Hippocampal formation (tissue), 2 donors: ENCODE measurements at regions not wholly inside any gene's neighbourhood (a gene's known extent, or its start where the extent isn't known, plus 50 kb on each side); places are given as distances from the start of the nearest gene placed in this dataset.

Experiments used
- DNase-seq, 2 donors: peaks; one replicate each; lab custom pipeline; 2025; lab: John Stamatoyannopoulos, UW

DNA sequence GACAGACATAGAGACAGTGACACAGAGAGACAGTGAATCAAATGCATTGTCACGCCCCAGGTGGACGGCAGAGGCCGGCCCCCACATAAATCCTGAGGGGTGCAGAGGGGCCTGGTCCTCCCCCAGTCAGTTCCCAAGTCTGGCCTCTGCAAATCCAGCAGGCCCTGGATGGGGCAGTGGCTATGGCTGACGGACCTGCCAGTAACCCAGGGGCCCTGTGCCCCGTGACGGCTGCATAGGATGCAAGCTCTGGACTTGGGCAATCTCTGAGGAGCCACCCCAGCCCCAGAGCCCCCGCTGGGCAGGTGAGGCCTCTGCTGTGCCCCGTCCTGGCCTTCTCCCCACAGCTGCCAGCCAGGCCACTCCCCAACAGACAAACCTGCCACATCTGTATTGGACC is 204.5 kb downstream of the BRD1 start:
- DNase-seq: no peak

DNA sequence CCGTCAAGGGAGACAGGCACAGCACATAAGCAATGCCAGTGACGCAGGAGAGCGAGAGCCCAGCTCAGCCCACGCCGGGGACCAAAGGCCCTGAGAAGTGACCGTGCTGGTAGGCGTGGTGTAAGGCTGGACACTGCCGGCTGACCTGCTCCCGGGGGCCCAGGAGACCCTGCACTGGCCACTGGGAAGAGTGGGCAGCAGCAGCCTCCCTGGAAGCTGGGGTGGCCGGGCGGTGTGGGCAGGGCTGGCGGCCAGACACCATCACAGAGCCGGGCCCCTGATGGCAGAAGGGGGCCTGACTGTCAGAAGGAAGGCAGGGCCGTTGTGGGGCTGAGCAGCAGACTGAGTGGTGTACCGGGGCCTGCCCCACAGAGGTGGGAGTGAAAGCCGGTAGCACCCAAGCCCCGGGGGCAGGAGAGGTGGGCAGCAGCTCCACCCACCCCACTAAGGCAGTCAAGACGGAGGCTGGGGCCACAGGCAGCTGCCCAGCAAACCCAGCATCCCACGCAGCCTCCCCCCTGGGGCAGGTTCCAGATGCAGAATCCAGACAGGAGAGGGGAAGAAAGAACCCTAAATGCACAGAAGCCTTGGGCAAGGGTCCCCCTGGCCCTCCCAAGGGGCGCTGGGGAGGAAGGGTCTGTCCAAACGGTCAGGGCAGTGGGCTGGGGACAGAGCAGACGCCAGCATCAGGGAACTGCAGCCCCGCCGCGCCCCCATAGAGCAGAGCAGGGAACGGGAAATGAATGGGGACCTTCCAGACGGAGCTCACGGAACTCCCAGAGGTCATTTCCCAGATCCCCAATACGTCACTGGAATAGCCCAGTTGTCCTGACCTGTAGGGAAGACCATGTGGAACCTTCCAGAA is 205.2 kb downstream of the BRD1 start:
- DNase-seq: no peak

- DNase-seq: no peak
Observed at GRCh38 chr22:49621601-49622210, 206.0 kb downstream of the BRD1 start.

- no peak for DNase-seq
Observed at GRCh38 chr22:49620666-49621065, 207.0 kb downstream of the BRD1 start.

- no peak for DNase-seq
Observed at GRCh38 chr22:49620003-49620556, 207.6 kb downstream of the BRD1 start.

DNA sequence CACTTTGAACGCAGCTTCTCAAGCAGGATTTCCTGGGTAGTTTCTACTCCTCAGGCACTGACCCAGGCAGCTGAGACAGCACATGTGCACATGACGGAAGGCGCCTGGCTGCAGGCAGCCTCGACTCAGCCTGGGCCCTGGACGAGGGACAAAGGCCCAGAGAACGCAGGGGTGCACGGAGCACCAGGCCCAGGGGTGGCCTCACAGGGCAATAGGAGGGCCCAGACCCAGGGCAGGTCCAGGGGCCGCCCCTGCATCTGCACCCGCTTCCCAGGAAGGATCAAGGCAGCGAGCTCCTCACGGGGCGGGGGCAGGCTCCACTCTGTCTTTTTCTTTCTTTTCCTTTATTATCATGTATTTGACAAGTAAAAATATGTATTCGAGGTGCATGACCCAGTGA is 208.4 kb downstream of the BRD1 start:
- no peak for DNase-seq

DNA sequence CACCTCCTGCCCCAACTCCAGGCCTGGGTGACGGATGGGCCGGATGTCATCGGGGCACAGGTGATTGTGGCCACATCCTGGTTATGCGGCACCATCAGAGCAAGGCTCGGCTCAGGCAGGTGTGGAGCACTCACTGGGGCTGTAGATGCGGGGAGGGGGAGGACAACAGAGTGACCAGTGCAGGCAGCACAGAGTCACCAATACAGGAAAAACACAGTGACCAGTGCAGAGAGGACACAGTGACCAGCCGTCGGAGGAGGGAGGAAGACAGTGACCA is 209.1 kb downstream of the BRD1 start:
- no peak for DNase-seq

DNA sequence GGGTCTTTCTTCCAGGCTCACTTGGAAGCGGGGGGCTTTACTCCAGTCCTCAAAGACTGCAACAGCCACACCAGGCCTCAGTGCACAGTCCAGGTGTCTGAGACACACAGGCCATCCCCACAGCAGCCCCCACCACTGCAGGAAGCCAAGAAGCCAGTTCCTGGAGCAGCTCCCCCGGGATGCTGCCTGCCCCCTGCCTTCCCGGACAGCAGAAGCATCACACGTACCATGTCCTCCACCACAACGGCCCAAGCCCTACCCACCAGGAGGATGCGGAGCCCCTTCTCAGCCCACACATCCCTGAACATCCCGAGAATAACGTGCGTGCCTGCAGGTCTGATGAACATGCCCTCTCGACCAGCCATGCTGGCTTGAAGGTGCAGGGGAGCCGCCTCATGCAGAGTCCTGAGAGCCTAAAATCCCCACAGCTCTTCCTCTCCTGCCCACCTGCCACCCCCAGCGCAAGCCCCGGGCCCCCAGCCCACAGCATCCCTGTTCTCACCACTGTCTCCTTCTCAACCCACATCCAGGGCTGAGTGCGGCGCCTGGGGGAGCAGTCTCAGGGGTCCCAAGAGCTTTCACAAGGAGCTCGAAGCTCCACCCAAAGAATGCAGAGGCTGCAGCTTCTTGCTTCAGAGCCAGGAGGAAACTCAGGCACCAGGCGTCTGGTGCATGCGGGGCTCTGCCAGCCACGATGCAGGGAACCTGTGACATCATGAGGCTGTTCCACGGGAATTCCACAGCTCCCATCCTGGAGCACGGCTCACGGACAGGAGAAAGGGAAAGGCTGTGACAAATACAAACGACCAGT is 209.6 kb downstream of the BRD1 start:
- no peak for DNase-seq

- no peak for DNase-seq
Observed at GRCh38 chr22:49617264-49617663, 210.4 kb downstream of the BRD1 start.

- no peak for DNase-seq
Observed at GRCh38 chr22:49616356-49617231, 211.1 kb downstream of the BRD1 start.

- DNase-seq: no peak
Observed at GRCh38 chr22:49614966-49615965, 212.4 kb downstream of the BRD1 start.

DNA sequence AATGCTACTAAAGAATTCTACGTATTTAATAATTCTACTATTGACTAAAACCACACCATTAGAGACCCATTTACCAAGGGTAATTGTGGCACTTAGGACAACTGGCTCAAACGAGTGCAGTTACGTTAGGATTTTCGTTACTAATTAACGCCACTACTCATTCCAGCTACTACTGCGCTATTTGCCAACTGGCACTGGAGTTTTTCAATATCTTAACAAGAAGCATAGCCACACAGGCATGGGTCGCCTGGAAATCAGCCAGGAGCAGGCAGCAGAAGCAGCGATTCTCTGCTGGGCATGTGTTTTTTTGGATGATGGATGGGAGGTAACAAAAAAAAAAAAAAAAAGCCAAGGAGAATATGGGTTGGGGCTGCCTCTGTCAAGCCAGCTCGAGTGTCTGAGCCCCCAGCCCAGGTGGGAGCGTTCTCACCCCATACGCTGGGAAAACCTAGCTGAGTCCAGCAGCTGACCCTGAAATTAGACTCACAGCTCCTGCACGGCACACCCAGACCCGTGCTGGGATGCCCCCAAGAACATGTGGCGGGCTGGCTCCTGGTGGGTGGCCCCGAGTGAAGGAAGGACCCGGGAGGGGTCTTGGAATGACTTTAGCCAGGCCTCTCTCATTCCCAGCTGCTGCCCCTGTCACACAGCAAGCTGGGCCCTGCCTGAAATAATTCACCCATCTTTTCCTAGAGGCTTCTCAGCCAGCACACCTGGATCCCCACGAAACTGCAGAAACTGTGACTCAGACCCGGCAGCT is 214.0 kb downstream of the BRD1 start:
- DNase-seq: no peak

DNA sequence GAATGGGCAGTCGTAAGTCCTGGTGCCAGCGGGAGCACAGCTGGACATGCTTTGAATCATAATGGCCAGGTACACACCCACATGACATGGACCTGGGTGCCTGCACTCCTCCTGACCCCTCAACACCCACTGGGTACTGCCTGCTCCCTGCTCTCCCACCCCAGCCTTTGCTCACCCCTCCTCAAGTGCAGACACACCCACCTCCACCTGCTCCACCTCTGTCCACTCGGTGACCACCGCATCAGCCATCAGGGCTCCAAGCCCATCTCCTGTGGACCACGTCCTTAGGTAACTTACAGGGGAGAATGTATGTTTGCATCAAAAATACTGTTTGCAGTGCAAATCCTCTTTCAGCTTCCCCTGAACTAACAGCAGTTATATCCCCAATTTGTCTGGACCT is 214.6 kb downstream of the BRD1 start:
- no peak for DNase-seq

GRCh38 chr22:49609207-49609876 is 218.3 kb downstream of the BRD1 start:
- DNase-seq: no peak

DNA sequence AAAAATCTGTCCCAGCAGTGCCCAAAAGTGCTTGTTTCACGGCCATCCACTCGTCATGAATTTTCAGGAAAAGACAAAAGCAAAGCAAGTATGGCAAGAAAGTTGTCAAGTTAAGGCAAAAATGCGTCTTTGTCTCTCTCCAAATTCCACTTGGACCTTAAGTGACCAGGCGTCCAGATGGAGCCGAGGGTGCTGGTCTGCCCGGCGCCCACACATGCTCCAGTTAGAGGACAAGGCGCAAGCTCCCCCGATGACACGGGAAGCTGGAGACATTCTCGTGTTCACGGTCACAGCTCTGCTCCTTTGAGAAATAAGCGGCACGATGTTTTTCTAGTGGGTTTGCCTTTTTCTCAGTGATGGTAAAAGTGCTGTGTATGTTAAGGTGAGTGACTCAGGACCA is 219.0 kb downstream of the BRD1 start:
- DNase-seq: no peak

GRCh38 chr22:49608228-49608627 is 219.4 kb downstream of the BRD1 start:
- no peak for DNase-seq

- DNase-seq: no peak
Observed at GRCh38 chr22:49607821-49608220, 219.9 kb downstream of the BRD1 start.

DNA sequence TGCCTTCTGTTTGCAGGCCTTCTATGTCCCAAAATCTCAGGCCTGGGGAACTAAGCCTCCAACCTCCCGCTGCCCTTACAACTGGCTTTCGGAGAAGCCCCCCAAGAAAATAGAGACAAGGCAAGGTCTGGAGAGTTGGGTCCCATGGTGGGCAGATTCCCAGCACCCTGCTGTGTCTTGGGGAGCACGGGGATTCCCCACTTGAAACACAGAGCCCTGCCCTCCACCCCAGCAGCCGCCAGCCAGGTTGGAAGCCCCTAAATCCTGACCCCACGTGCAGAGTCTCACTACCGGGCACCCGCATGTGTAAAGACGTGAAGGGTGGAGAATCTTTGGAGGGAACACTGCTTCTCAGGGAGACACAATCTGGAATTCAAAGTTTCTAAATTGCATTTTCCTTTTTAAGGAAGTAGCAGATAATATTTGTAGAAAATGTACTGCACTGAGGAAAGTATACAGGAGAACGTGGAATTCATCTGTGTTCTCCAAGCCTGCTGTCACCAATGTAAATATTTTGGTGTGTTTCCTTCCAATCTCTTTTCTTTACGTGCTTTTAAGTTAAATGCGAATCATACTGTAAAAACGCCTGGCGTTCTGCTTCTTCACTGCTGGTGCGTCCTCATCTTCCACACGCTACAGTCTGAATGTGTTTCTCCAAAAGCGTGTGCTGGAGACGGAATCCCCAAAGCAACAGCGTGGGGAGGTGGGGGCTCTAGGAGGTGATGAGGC is 220.9 kb downstream of the BRD1 start:
- no peak for DNase-seq
